IMR-90 (cell line): ENCODE measurements at regions not wholly inside any gene's neighbourhood (a gene's known extent, or its start where the extent isn't known, plus 50 kb on each side); places are given as distances from the start of the nearest gene placed in this dataset.

Experiments
- ATAC-seq: fragments of 200-7000 bp; cut with Tn5 transposase; 2 replicates; pipeline ENCODE4 v1.9.1; 2020; ENCODE audit warnings: low read depth, mild to moderate bottlenecking, moderate library complexity
- BruUV-seq: library from RNA; stranded (reverse); fragments of 400-500 nt; replicated peaks from 2 replicates; lab custom pipeline; 2021; lab: Mats Ljungman, UMichigan
- CTCF ChIA-PET: fragments of 300-600 bp; formaldehyde crosslinking; extraction: SDS; loops from one replicate; lab custom pipeline; 2021; ENCODE audit warnings: antibody characterized with exemption; lab: Yijun Ruan, JAX
- POLR2A ChIA-PET: fragments of 300-600 bp; sonication (Branson Sonifier 250); formaldehyde crosslinking; loops from one replicate; lab custom pipeline; 2022; ENCODE audit warnings: antibody characterized with exemption; ENCODE audit not compliant: unreplicated experiment; lab: Charles Lee
- DNase-seq: peaks from one replicate; pipeline ENCODE4 v3.0.0; 2013
- H2AFZ ChIP-seq: replicated peaks from 2 replicates; pipeline ENCODE3; 2013; ENCODE audit warnings: low read length, mild to moderate bottlenecking; ENCODE audit not compliant: poor library complexity
- H2AK5ac ChIP-seq: 2 replicates; pipeline ENCODE4 v1.6.1; 2013; ENCODE audit warnings: low read depth, low read length, inconsistent platforms
- H2AK9ac ChIP-seq: replicated peaks from 2 replicates; pipeline ENCODE3; 2013; ENCODE audit warnings: mild to moderate bottlenecking, low read depth, low read length, moderate library complexity; ENCODE audit not compliant: poor library complexity
- H2BK120ac ChIP-seq: 2 replicates; pipeline ENCODE4 v1.6.1; 2013; ENCODE audit warnings: low read depth, low read length, inconsistent platforms
- H2BK15ac ChIP-seq: 3 replicates; pipeline ENCODE4 v1.6.1; 2013; ENCODE audit warnings: low read depth, low read length, inconsistent platforms
- H2BK20ac ChIP-seq: 2 replicates; pipeline ENCODE4 v1.6.1; 2013; ENCODE audit warnings: low read depth, mild to moderate bottlenecking, inconsistent platforms, low read length, moderate library complexity
- H2BK5ac ChIP-seq: 2 replicates; pipeline ENCODE4 v1.6.1; 2013; ENCODE audit warnings: mild to moderate bottlenecking, low read depth, low read length, inconsistent platforms; ENCODE audit not compliant: poor library complexity, severe bottlenecking
- H3K14ac ChIP-seq: replicated peaks from 2 replicates; pipeline ENCODE4 v1.6.1; 2013; ENCODE audit warnings: low read depth, low read length, inconsistent platforms
- H3K18ac ChIP-seq: 2 replicates; pipeline ENCODE4 v1.6.1; 2013; ENCODE audit warnings: low read depth, low read length, control low read depth
- H3K23ac ChIP-seq: 2 replicates; pipeline ENCODE4 v1.6.1; 2013; ENCODE audit warnings: low read depth, low read length, inconsistent platforms
- H3K27ac ChIP-seq: 2 replicates; pipeline ENCODE4 v1.5.1; 2013; ENCODE audit warnings: mild to moderate bottlenecking, control low read depth, low read length; ENCODE audit not compliant: insufficient read depth
- H3K27me3 ChIP-seq: 2 replicates; pipeline ENCODE4 v1.6.1; 2013; ENCODE audit warnings: low read length; ENCODE audit not compliant: control insufficient read depth, insufficient read depth
- H3K36me3 ChIP-seq: 2 replicates; pipeline ENCODE4 v1.6.1; 2013; ENCODE audit warnings: low read length, mixed read lengths; ENCODE audit not compliant: control insufficient read depth, insufficient read depth
- H3K4ac ChIP-seq: 2 replicates; pipeline ENCODE4 v1.6.1; 2013; ENCODE audit warnings: low read depth, low read length, inconsistent platforms
- H3K4me1 ChIP-seq: 2 replicates; pipeline ENCODE4 v1.6.1; 2013; ENCODE audit warnings: low read length, mixed read lengths; ENCODE audit not compliant: control insufficient read depth, insufficient read depth
- H3K4me2 ChIP-seq: 2 replicates; pipeline ENCODE4 v1.6.1; 2013; ENCODE audit warnings: low read depth, mild to moderate bottlenecking, control low read depth, low read length, moderate library complexity
- H3K4me3 ChIP-seq: 2 replicates; pipeline ENCODE4 v1.5.1; 2013; ENCODE audit warnings: low read depth, mild to moderate bottlenecking, control low read depth, low read length, moderate library complexity; ENCODE audit not compliant: insufficient read depth
- H3K56ac ChIP-seq: 2 replicates; pipeline ENCODE4 v1.6.1; 2013; ENCODE audit warnings: low read length, inconsistent platforms; ENCODE audit not compliant: insufficient read depth; ENCODE audit errors: extremely low read depth
- H3K79me1 ChIP-seq, 2 experiments: 2 replicates each; pipeline ENCODE4 v1.6.1; 2013; ENCODE audit warnings: low read length in 2 of 2, inconsistent platforms in 1 of 2, low read depth in 1 of 2
- H3K9ac ChIP-seq: 2 replicates; pipeline ENCODE4 v1.6.1; 2013; ENCODE audit warnings: low read depth, low read length, control low read depth
- H3K9me1 ChIP-seq: 2 replicates; pipeline ENCODE4 v1.6.1; 2013; ENCODE audit warnings: low read length, inconsistent platforms; ENCODE audit not compliant: insufficient read depth
- H3K9me3 ChIP-seq: 2 replicates; pipeline ENCODE4 v1.6.1; 2013; ENCODE audit warnings: low read length; ENCODE audit not compliant: control insufficient read depth, insufficient read depth
- H4K20me1 ChIP-seq: 2 replicates; pipeline ENCODE4 v1.6.1; 2013; ENCODE audit warnings: low read length, inconsistent platforms; ENCODE audit not compliant: insufficient read depth
- H4K5ac ChIP-seq: 2 replicates; pipeline ENCODE4 v1.6.1; 2013; ENCODE audit warnings: mild to moderate bottlenecking, low read depth, low read length, control low read depth
- H4K8ac ChIP-seq, 2 experiments: 2 replicates each; pipeline ENCODE4 v1.6.1; 2013; ENCODE audit warnings: low read depth in 2 of 2, low read length in 2 of 2, control low read depth in 1 of 2, inconsistent platforms in 1 of 2
- H4K91ac ChIP-seq: 2 replicates; pipeline ENCODE4 v1.6.1; 2013; ENCODE audit warnings: low read depth, low read length, inconsistent platforms; ENCODE audit not compliant: insufficient read depth
- BHLHE40 ChIP-seq: fragments of 150-350 bp; IDR thresholded peaks from 2 replicates; pipeline ENCODE4 v1.6.1; 2016; ENCODE audit warnings: mild to moderate bottlenecking, low read depth, low read length
- CEBPB ChIP-seq: IDR thresholded peaks from 2 replicates; pipeline ENCODE4 v1.6.1; 2012; ENCODE audit warnings: low read depth, low read length, improper control_type of control experiment
- CHD1 ChIP-seq: IDR thresholded peaks from 2 replicates; pipeline ENCODE4 v1.6.1; 2012; ENCODE audit warnings: low read depth, low read length, improper control_type of control experiment
- CTCF ChIP-seq: conservative IDR thresholded peaks from 2 replicates; pipeline ENCODE4 v1.5.1; 2012; ENCODE audit warnings: mild to moderate bottlenecking, low read depth, low read length, improper control_type of control experiment
- ELK1 ChIP-seq: fragments of 150-350 bp; IDR thresholded peaks from 2 replicates; pipeline ENCODE4 v1.6.1; 2016; ENCODE audit warnings: low read depth, mild to moderate bottlenecking, low read length, moderate library complexity, borderline replicate concordance
- FOS ChIP-seq: fragments of 150-350 bp; IDR thresholded peaks from 2 replicates; pipeline ENCODE4 v1.6.1; 2016; ENCODE audit warnings: low read depth, low read length
- MAFK ChIP-seq: IDR thresholded peaks from 2 replicates; pipeline ENCODE4 v1.6.1; 2012; ENCODE audit warnings: low read depth, low read length, improper control_type of control experiment
- MAZ ChIP-seq: IDR thresholded peaks from 2 replicates; pipeline ENCODE4 v1.6.1; 2012; ENCODE audit warnings: low read depth, mild to moderate bottlenecking, low read length, improper control_type of control experiment, moderate library complexity, borderline replicate concordance
- MXI1 ChIP-seq: IDR thresholded peaks from 2 replicates; pipeline ENCODE4 v1.6.1; 2012; ENCODE audit warnings: low read depth, mild to moderate bottlenecking, low read length, moderate library complexity, borderline replicate concordance
- NFE2L2 ChIP-seq: fragments of 150-350 bp; IDR thresholded peaks from 2 replicates; pipeline ENCODE4 v1.6.1; 2016; ENCODE audit warnings: low read depth, mild to moderate bottlenecking, low read length
- POLR2A ChIP-seq: IDR thresholded peaks from 2 replicates; pipeline ENCODE4 v1.6.1; 2012; ENCODE audit warnings: mild to moderate bottlenecking, low read depth, low read length
- RAD21 ChIP-seq: IDR thresholded peaks from 2 replicates; pipeline ENCODE4 v1.6.1; 2012; ENCODE audit warnings: low read length, improper control_type of control experiment
- RCOR1 ChIP-seq: IDR thresholded peaks from 2 replicates; pipeline ENCODE4 v1.6.1; 2012; ENCODE audit warnings: mild to moderate bottlenecking, low read length, improper control_type of control experiment; ENCODE audit not compliant: insufficient replicate concordance
- RFX5 ChIP-seq: IDR thresholded peaks from 2 replicates; pipeline ENCODE4 v1.8.0; 2012; ENCODE audit warnings: low read depth, mild to moderate bottlenecking, low read length, moderate library complexity
- SMC3 ChIP-seq: fragments of 150-350 bp; IDR thresholded peaks from 2 replicates; pipeline ENCODE4 v1.6.1; 2016; ENCODE audit warnings: low read depth, mild to moderate bottlenecking, antibody characterized with exemption, low read length, moderate library complexity
- USF2 ChIP-seq: fragments of 150-350 bp; IDR thresholded peaks from 2 replicates; pipeline ENCODE4 v1.6.1; 2017; ENCODE audit warnings: mild to moderate bottlenecking, antibody characterized with exemption, low read length, low read depth
- WGBS, 2 experiments: methylation state at CpG; one replicate each; pipeline versions ENCODE4 v1.1.5 to v1.1.7; 2013; ENCODE audit warnings: missing lambda C conversion rate in 2 of 2; ENCODE audit not compliant: insufficient read length in 1 of 2; ENCODE audit errors: extremely low coverage in 2 of 2; 5-methylcytosine and 5-hydroxymethylcytosine counted together
- dilution Hi-C: fragments of 300-500 bp; cut with HindIII; formaldehyde crosslinking; loops from one replicate; pipeline ENCODE4 v1.14.3; 2018; ENCODE audit warnings: low sequenced_read_pairs; ENCODE audit not compliant: unreplicated experiment
- in situ Hi-C: fragments of 300-500 bp; cut with MboI; formaldehyde crosslinking; loops from 3 replicates; pipeline ENCODE4 v1.14.3; 2019; ENCODE audit warnings: low sequenced_read_pairs, inconsistent platforms, mixed read lengths
- intact Hi-C: fragments of 100-400 bp; cut with micrococcal nuclease; formaldehyde crosslinking; loops from 2 replicates; pipeline ENCODE4 v1.10.0; 2022

- Histone ChIP-seq H3K79me1 (no peaks in the 10 kb centered on the region), H3K9me1 (no peaks in the 10 kb centered on the region), H2BK5ac (no peak overlapping the region), H3K9me3 (no peaks in the 10 kb centered on the region), H2BK15ac (no peak overlapping the region), H2BK20ac (no peak overlapping the region), H4K20me1 (no peaks in the 10 kb centered on the region), H4K91ac (no peak overlapping the region), H2AK9ac (no peak overlapping the region), H3K14ac (no peak overlapping the region), H3K18ac (no peak overlapping the region), H3K36me3 (no peaks in the 10 kb centered on the region), H2AFZ (no peak overlapping the region), H3K4me1 (no peaks in the 10 kb centered on the region; the same call in 1 of the 2 replicates), H3K27me3 (no peaks in the 10 kb centered on the region), H4K8ac (no peak overlapping the region), H4K5ac (no peak overlapping the region), H3K4me2 (no peak overlapping the region), H2AK5ac (no peak overlapping the region), H3K9ac (no peak overlapping the region), H2BK120ac (no peak overlapping the region), H3K4ac (no peak overlapping the region), H3K27ac (no peak overlapping the region), H3K4me3 (no peak overlapping the region), H3K23ac (no peak overlapping the region), H3K56ac (no peak overlapping the region)
- ChIA-PET POLR2A (no interaction called here), CTCF (no interaction called here)
- no CpG with 5 or more reads among the region's 3 CpGs for WGBS, 2 experiments
- ATAC-seq (no peak), DNase-seq (no peak)
- TF ChIP-seq POLR2A (no peak), CTCF (no peak), BHLHE40 (no peak), MAZ (no peak), CEBPB (no peak), NFE2L2 (no peak), USF2 (no peak), MXI1 (no peak), CHD1 (no peak), MAFK (no peak), ELK1 (no peak), RFX5 (no peak), SMC3 (no peak), FOS (no peak), RAD21 (no peak), RCOR1 (no peak)
- in situ Hi-C loops = no loop called here
- BruUV-seq = no TSS peak
- dilution Hi-C loops = no loop called here
- intact Hi-C loops = loop anchor here (10.0 kb wide), 1 partner anchor 1131 kb away; no protein-coding TSS in a partner anchor
These were observed 254.5 kb upstream of the CFAP20DC start for GRCh38 chr3:59304296-59304695.
